ENCODE measurements at regions not wholly inside any gene's neighbourhood (a gene's known extent, or its start where the extent isn't known, plus 50 kb on each side); places are given as distances from the start of the nearest gene placed in this dataset.

DNA sequence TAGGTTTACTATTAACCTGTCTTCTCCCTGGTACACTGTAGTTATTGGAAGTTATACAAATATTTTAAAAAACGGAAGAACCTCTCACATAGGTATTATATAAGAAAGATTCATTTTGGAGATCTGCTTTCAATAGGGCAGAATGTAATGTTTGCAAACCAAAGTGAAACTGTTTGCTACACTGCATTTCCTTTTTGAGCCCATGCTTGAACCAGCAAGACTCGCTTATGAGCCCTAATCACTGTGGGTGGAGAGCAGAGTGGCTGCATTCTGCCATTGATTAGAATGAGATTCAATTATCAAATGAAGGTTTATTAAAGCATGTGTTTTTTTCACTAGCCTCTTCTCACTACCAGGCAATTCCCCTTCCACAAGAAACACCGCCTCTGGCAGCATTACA, 589.7 kb downstream of the CDH11 start:
- no peak for DNase-seq

DNA sequence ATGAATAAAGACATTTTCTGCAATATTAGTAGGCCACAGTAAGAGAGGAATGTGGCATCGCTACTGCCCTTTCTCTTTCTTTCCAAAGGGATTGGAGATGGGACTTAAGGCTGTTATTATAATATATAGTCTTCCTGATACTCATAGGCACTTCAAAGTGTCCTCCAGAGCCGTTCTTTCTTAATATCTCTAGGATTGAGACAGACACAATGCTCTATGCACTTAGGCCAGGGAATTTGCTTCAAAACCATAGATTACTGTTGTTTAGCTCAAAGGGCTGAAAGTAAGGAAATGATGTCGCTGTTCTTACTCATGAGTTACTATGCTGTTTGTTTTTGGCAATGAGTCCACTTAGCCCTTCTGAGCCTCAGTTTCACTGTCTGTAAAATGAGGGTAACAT, 590.5 kb downstream of the CDH11 start:
- DNase-seq, result no peak

DNA sequence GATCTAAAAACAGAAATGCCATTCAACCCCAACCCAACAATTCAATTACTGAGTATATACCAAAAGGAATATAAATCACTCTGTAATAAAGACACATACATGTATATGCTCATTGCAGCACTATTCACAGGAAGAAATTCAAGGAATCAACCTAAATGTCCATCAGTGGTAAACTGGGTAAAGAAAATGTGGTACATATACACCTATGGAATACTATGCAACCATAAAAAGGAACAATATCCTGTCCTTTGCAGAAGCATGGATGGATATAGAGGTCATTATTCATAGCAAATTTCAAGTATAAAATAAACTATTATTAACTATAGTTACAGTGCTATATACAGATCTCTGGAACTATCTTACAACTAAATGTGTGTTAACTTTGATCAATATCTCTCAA, 599.3 kb downstream of the CDH11 start:
- no peak for DNase-seq

DNA sequence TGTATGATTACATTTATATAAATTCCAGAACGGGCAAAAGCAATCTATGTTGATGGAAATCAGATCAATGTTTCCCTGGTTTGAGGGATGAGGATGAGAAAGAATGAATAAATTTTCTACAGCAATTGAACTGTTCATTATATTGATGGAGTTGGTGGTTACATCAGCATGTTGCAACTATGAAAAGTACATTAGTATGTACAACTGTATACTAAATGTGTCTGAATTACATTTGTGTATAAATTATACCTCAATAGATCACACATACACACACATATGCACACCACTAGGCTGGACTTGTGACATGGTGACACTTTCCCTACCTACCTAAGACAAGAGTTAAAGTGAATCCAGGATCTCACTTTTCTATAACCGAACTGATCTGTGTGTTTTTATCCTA, 608.0 kb downstream of the CDH11 start:
- no peak for DNase-seq

DNA sequence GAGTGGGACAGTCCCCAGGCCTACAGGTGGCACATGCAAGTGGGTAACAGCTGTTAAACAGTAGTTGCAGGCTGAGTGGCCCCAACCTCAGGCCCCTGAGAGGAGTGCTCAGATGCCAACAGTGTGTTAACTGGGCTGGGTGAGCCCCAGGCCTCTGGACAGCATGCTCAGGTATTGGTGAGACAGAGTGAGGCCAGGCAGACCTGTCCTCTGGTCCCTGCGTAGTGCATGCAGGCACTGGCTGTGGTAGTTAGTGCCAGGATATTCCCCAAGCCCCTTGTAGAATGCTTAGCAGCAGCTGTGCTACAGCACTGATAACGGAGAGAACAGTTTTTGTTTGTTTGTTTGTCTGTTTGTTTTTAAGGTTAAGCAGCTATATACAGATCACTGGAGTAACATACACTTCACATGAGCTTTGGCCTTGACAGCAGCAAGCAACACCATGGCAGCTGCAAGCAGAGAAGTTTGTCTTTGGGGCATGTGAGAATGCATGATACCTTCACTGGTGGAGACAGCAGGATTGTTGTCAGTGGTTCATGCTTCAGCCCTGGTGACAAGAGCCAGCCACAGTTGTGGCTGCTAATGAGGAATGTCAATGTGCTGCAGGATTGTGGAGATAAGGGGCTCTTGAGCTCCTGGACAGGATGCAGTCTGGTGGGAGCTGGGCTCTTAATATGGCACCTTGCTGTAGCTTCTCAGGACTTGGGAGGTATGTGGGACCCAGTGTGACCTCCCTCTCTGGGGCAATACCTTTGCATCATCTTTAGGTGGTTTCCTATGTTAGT, 614.4 kb downstream of the CDH11 start:
- DNase-seq, result no peak

DNA sequence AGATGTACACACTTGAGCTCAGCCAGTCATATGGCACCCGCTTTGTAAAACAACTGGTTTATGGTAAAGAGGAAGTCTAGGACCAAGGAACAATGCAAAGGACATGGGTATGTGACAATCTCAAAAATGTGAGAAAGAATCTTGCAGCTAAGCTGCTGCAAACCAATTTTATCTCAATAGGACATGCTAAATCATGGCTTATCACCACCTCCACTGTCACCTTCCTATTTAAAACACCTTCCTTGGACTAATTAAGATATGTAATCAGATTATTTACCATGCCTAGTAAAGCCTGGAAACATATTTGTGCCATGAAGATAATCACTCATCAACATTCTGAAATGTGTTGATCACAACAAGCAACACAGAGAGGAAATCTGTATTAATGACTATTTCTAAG, 622.7 kb downstream of the CDH11 start:
- DNase-seq, result no peak

DNA sequence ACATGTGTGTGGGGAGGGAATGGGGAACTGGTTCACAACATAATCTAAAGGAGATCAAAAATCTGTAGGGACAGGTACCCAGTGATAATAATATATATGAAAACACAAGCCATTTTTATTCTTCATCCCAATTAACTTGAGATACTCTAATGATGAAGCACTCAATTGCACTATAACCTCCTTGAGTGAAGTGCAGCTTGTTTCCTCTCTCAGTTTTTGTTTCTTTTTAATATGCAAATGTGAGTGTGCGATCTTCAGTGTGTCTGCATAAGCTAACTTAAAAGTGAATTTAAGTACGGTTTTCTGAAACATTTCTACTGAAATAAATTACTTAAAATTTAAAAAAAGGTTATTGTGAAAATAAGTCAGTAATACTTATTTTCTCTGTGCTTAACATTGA, 623.5 kb downstream of the CDH11 start:
- no peak for DNase-seq

DNA sequence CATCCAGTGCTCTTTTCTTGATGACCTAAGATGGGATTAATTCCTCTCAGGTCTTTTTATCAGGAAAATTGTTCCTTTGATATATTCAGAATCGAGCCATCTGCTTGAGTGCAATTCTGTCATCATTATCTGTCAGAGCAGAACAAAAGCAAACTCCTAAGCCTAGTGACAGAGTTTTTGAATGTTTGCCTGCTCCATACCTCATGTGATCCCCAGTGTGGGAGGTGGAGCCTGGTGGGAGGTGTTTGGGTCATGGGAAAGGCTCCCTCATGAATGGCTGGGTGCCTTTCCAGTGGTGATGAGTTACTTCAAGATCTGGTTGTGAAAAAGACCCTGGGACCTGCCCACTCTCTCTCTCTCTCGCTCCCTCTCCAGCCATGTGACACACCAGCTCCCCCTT, 628.2 kb downstream of the CDH11 start:
- no peak for DNase-seq

DNA sequence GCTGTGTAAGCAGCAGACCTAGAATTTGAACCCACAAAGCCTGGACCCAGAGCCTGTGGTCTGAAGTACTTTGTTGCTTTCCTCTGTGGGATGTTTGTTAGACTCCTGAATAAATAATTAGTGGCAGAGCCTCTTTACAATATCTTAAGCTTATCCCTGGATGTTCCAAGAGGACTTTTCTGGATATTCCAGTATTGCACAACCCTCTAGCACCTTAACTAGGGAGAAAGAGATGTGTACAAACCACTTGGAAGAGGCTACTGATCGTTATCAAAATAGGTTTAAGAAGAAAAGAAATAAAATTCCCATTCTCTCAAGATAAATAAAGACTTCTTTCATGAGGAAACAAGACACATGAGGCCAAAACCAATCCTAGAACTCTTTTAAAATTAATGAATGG, 632.4 kb downstream of the CDH11 start:
- DNase-seq, result no peak

DNA sequence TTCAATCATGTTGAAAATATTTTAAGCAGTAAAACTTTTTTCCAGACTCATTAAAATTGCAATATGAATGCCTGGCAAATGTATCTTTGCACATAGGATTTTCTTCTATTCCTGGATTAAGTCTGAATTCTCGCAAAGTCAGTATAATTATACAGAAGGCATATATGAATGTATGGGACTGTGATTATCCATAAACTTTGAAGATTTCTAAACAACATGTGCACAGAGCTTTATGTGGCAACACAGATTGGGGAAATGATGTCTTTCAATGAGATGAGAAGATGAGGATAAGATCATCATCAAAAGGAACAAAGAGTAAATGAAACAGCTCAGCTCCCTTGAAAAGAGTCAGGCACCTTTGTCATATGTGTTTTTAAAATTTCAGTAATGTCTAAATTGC, 635.3 kb downstream of the CDH11 start:
- no peak for DNase-seq

DNA sequence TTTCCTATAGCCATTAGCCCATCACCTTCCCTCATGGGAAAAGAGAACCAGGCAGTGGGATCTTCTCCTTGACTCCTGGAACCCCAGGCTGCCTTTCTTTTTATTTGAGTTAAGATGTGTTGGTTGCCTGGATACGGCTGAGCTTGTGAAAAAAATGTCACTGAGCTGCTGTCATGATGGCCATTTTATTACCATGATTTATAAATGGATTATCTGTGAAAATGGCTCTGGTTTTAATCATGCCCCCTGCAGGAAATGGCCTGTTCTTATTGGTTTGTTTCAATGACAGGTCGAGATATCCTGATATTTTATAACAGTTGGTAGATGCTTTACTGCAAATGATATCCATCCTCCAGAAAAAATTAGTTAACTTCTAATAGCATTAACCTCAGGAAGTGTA, 640.4 kb downstream of the CDH11 start:
- no peak for DNase-seq

DNA sequence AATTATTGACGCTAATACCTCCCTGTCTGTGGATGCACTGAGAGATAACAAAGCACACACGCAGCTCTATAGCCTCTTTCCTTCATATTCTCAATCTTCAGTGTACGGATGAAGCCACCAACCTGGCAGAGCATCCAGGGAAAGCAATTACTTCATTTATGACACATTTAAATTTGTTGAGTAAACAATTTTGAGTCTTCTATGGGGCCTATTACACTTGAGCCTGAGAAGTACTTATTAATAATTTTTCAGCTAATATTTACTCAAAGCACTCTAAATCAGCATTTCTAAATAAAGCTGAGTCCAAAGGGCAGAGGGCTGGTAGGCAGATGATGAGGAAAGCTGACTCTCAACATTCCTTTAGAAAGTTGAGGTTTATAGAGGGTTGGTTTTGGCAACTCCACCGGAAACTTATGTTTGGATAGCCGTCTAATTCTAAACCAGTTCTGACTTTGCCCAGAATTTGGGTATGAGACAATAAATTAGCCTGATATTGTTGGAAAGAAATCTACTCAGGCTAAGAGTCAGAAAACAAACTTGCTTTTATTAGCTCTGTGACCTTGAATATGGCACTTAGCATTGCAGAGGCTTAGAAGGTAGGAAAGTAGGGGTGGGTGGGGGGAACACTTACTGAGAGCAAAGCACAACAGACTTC, 643.5 kb downstream of the CDH11 start:
- DNase-seq, result no peak

DNA sequence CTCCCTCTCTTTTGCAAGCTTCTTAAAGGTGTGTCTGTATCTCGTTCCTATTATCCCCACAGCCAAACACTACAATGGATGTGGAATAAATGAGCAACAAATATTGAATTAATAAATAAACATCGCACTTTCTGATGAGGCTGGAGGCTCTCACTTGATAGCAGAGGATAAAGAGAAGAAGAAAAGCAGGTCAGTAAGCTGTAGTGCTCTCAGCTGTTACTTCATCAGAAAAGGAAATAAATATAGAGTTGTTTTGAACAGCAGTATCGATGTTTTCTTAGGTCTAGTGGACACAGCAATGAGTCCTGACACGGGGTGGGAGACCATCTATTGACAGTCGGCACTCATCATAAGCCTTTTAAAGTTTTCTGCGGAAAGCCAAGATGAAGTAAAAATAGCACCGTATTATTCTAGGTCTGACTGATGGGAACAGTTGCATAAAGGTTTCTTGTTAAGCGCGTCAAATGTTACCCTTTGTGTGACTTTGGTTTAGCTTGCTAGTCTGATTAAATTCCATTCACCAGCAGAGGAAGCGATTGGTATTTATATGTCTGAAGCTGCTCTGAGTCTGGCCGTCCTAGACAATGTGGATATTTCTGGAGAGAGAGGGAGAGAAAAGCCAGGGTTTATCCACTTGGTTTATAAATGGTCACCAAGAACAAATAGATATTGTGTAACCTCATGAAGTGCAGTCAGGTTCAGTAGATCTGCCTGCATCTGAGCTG, 646.1 kb downstream of the CDH11 start:
- DNase-seq, result no peak

DNA sequence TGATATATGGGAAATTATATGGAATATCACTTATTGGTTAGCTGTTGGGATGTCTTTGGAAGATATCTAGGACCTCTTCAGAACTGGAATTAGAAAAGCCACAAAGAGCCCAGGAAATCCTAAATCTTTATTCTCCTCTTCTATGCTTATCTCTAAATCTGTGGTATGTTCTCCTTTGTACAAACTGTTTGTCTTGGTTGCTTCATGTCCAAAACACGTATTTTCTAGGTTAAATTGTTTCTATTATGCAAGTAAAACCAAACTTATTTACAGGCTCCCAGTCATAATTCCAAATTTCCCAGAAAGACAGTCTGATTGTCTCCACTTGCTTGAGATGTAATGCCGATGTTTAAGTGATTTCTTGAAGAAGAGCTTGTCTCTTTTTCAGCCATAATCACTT, 650.9 kb downstream of the CDH11 start:
- DNase-seq, result no peak

DNA sequence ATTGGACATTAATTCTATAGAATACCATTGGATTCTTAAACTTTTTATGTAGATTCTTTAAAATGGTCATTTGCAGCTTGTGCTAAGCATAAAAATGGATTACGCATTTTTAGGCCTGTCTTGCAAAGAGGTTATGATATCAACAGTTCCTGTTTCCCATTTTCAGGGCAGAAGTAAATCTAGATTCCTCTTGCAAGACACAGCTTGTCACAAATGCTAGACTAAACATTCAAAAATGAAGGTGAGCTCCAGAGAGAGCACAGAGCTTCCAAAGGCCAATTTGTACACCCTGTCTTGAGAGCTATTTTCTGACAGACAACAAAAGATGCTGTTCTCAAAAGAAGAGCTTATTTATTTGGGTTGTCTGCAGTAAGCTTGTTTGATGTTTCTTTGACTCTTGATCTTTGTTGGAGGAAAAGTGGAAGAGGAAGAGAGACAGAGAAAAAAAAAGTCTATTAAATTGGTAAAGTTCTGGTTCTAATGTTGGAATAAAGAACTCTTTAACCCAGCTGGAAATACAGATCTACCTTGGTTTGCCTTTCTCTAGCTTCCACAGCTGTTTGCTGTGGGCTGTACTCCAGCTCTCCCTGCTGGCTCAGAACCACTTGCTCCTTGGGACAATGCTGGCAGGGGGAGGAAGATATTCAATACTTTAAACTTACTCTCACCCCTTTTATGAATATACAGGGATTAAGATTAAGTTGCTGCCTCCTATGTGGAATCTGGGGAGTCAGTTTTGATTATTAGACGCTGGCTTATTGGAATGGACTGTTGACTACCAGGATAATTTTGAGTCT, 651.8 kb downstream of the CDH11 start:
- no peak for DNase-seq

DNA sequence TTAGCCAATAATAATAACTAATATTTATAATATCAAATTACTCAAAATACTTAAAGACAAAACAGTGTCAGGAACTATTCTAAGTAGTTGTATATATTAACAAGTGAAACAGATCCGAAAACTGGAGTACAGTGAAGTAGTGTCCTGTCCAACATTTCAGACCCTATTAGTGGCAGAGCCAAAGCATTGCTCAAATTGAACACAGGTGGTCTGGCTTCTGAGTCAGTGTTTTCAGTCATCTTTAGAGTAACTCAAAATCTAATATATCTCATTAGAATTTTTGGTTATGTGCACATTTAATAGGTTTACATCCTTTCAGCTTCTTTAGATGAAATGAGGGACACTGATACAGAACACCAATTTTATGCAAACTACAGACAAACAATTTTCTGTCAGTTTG, 652.5 kb downstream of the CDH11 start:
- DNase-seq, result no peak

DNA sequence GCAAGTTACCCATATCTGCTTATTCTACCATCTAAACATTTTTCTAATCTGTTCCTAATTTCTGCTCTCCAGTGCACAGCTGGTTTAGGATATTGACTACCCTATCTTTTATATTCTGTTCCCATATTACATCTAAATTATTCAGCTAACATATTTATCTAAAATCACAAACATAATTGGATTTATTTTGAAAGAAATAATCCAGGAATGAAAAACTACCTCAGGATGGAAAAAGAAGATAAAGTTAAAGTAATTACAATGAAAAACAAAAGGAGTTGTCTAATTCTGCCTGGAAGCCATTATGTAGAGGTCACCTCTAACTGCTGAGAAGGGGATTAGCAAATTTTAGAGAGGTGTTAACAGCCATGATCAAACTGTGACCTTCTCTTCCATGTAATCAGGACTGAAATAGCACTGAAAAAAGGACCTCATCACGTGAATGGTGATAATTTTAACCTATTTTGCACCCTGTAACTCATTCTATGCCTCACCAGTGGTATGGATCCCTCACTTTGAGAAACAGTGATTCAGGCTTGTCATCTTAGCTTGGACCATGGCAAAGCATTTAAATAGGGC, 653.3 kb downstream of the CDH11 start:
- DNase-seq, result no peak

DNA sequence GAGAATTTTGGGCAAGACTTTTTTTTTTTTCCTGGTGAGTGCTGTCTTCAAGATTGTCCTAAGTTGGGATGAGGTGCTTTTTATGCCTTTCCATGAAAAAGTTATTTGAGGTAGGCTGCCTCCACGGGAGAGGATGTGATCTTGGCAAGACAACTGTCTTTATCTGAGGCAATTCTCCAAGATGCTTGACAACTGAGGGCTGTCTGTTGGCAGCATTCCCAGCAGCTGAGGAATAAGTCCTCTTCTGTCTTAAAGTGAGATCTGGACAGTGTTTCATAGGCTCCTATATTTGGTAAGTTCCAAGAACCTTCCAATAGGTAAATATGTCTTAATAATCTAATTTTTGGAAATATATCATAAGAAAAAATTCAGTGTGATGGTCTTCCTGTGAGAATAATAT, 662.0 kb downstream of the CDH11 start:
- no peak for DNase-seq

DNA sequence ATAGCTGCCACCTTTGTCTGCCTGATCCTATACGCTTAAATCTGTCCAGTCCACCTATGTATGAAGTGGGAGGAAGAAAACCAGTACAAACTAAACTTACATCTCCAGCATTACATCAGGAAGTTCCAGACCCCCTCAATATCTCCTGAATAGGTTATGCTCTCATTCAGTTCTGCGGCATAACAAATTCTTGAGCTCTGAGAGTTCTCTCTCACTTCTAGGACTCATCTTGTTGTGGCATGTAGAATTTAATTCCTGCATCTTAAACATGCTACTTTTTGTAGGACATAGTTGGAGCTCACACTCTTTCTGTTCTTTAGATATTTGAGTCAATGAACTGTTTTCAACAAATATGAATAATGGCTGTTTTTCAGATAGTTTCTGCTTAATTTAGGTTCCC, 662.5 kb downstream of the CDH11 start:
- DNase-seq, result no peak

DNA sequence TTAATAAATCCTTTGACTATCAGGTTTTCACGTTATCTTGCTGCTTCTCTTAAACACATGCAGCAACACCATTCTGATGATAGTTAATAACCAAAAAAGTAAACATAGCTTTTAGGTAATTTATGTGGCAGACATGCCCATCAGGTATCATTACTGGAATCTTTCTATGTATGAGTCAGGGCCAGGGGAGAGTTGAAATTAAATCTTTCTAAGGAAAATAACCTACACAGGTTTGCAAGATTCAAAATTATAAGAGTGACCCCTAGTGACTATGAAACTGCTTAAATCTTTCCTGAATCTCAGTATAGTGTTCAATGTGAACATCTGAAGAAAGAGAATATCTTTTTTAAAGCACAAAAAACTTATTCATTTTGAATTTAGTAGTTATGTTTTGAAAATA, 666.6 kb downstream of the CDH11 start:
- no peak for DNase-seq

DNA sequence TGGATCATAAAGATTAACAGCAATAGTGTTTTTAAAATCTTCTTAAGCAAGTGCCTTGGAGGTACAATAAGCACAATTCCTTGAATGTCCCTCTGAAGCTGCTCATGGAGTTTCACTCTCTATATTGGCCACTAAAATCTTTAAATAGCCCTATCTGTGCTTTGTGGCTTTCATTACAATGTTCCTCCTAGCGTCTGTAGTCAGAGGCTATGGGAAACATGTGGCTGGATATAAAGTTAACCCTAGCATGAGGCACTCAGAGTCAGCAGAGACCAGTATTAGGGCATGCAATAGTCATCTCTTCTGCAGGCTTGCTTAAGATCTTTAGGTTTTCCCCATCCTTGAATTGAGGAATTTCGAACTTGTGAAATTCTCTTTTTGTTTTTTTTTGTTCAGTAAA, 668.2 kb downstream of the CDH11 start:
- no peak for DNase-seq

DNA sequence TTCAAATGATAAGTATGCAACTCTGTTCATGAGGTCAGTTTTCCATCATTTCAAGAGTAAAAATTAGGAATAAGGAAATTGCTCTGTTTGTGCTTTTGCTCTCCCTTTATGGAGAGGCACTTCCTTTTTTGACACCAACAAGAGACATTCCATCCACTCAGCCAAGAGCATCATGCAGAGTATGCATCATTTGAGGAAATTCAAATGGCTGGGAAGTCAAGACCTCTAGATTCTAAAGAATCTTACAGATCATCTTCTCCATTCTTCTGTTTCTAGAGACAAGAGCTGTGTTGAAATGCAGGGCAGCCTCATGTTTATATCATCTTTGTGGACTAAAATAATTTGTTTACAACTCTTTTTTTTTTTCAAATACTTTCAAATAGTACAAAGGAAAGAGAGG, 669.4 kb downstream of the CDH11 start:
- no peak for DNase-seq

DNA sequence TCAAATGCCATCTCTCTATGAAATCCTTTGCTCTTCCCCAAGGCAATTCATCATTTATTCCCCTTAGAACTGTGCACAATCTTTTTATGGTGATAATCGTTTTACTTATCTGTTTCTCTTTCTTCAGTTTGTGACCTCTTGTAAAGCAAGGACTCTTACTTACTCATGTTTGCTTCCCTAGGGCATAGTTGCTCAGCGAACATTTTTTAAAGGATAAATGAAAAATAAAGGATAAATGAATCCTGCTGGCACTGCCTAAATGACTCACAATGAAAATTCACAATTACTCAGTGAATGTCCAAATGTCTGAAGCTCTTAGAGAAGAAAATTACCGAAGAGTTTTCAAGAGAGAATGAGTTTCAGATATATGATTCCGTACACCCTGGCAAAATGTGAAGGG, 671.7 kb downstream of the CDH11 start:
- no peak for DNase-seq

All from NCI-H1930 (cell line).